Neural cell (in vitro differentiated cells): ENCODE measurements at regions not wholly inside any gene's neighbourhood (a gene's known extent, or its start where the extent isn't known, plus 50 kb on each side); places are given as distances from the start of the nearest gene placed in this dataset.
A peak's percentile ranks its signal among the peaks of the same experiment; 100 is the strongest.

Experiments
- H2AFZ ChIP-seq: fragments of 200-600, 300-800 bp; sonication (generic), shearing (Covaris generic); 2 replicates; pipeline ENCODE4 v1.6.0; 2014; ENCODE audit warnings: low read depth, mild to moderate bottlenecking, antibody characterized with exemption, low read length, moderate library complexity
- H3F3A ChIP-seq: fragments of 200-600 bp; shearing (Covaris generic); 2 replicates; pipeline ENCODE4 v1.6.1; 2016; ENCODE audit warnings: mild to moderate bottlenecking, moderate library complexity, mixed read lengths, antibody characterized with exemption, low read length; ENCODE audit not compliant: insufficient read depth, poor library complexity, severe bottlenecking
- H3K27ac ChIP-seq: fragments of 200-600, 300-800 bp; sonication (generic), shearing (Covaris generic); 2 replicates; pipeline ENCODE4 v1.5.1; 2014; ENCODE audit warnings: mild to moderate bottlenecking, low read length, moderate library complexity
- H3K27me3 ChIP-seq: fragments of 300-800, 200-600 bp; sonication (generic), shearing (Covaris generic); 2 replicates; pipeline ENCODE4 v1.6.0; 2014; ENCODE audit warnings: mild to moderate bottlenecking, low read depth, low read length, moderate library complexity; ENCODE audit not compliant: insufficient read depth
- H3K36me3 ChIP-seq: fragments of 300-800, 200-600 bp; sonication (generic), shearing (Covaris generic); 2 replicates; pipeline ENCODE4 v1.5.1; 2014; ENCODE audit warnings: mild to moderate bottlenecking, antibody characterized with exemption, low read length, moderate library complexity; ENCODE audit not compliant: insufficient read depth
- H3K4me2 ChIP-seq: fragments of 300-800, 200-600 bp; sonication (generic), shearing (Covaris generic); 2 replicates; pipeline ENCODE4 v1.6.0; 2014; ENCODE audit warnings: mild to moderate bottlenecking, low read length
- H3K4me3 ChIP-seq: fragments of 300-800, 200-600 bp; sonication (generic), shearing (Covaris generic); 2 replicates; pipeline ENCODE4 v1.5.1; 2014; ENCODE audit warnings: mild to moderate bottlenecking, low read length, moderate library complexity
- H3K79me2 ChIP-seq: fragments of 200-600 bp; shearing (Covaris generic); replicated peaks from 2 replicates; pipeline ENCODE4 v1.6.0; 2014; ENCODE audit warnings: mild to moderate bottlenecking, low read length, moderate library complexity; ENCODE audit not compliant: insufficient read depth
- H3K9ac ChIP-seq: fragments of 300-800, 200-600 bp; sonication (generic), shearing (Covaris generic); 2 replicates; pipeline ENCODE4 v1.6.1; 2016; ENCODE audit warnings: mild to moderate bottlenecking, low read length, mixed read lengths
- H3K9me2 ChIP-seq: fragments of 200-600 bp; shearing (Covaris generic); 2 replicates; pipeline ENCODE4 v1.6.1; 2016; ENCODE audit warnings: mild to moderate bottlenecking, low read length, mixed read lengths; ENCODE audit not compliant: insufficient read depth
- H3K9me3 ChIP-seq: fragments of 200-600, 300-800 bp; sonication (generic), shearing (Covaris generic); 2 replicates; pipeline ENCODE4 v1.6.1; 2016; ENCODE audit warnings: mild to moderate bottlenecking, mixed run types, low read length, moderate library complexity, mixed read lengths
- H4K20me1 ChIP-seq: fragments of 200-600 bp; shearing (Covaris generic); 2 replicates; pipeline ENCODE4 v1.6.1; 2016; ENCODE audit warnings: mild to moderate bottlenecking, mixed run types; ENCODE audit not compliant: insufficient read depth
- CTCF ChIP-seq: fragments of 450-650 bp; IDR thresholded peaks from 2 replicates; pipeline ENCODE4 v1.5.1; 2014; ENCODE audit warnings: antibody characterized with exemption, mild to moderate bottlenecking, moderate library complexity; ENCODE audit not compliant: poor library complexity, severe bottlenecking
- EP300 ChIP-seq: fragments of 450-650 bp; conservative IDR thresholded peaks from 2 replicates; pipeline ENCODE4 v1.6.1; 2014; ENCODE audit warnings: antibody characterized with exemption, mild to moderate bottlenecking, moderate library complexity; ENCODE audit not compliant: poor library complexity, severe bottlenecking
- EZH2 ChIP-seq: fragments of 200-600, 300-800 bp; shearing (Covaris generic), sonication (generic); IDR thresholded peaks from 2 replicates; pipeline ENCODE4 v1.6.1; 2014; ENCODE audit warnings: antibody characterized with exemption, low read length, borderline replicate concordance, mild to moderate bottlenecking; ENCODE audit not compliant: insufficient read depth, poor library complexity, severe bottlenecking
- MXI1 ChIP-seq: fragments of 450-650 bp; conservative IDR thresholded peaks from 2 replicates; pipeline ENCODE4 v1.6.1; 2014; ENCODE audit warnings: antibody characterized with exemption, mild to moderate bottlenecking; ENCODE audit not compliant: poor library complexity, severe bottlenecking
- POLR2AphosphoS5 ChIP-seq: IDR thresholded peaks from 2 replicates; pipeline ENCODE4 v1.6.1; 2012
- RAD21 ChIP-seq: fragments of 450-650 bp; conservative IDR thresholded peaks from 2 replicates; pipeline ENCODE4 v1.6.1; 2014; ENCODE audit warnings: antibody characterized with exemption, mild to moderate bottlenecking, moderate library complexity
- REST ChIP-seq: IDR thresholded peaks from 2 replicates; pipeline ENCODE4 v1.6.1; 2012; ENCODE audit warnings: borderline replicate concordance
- SMC3 ChIP-seq: fragments of 450-650 bp; conservative IDR thresholded peaks from 2 replicates; pipeline ENCODE4 v1.6.1; 2014; ENCODE audit warnings: antibody characterized with exemption, mild to moderate bottlenecking, moderate library complexity; ENCODE audit not compliant: poor library complexity
- TAF1 ChIP-seq: IDR thresholded peaks from 2 replicates; pipeline ENCODE4 v1.6.1; 2012; ENCODE audit warnings: low read depth

GRCh38 chr12:107400686-107401447 lies 284.7 kb upstream of the PWP1 start:
- H3K9me2 ChIP-seq = no peaks in the 10 kb centered on the region
- H3K4me3 ChIP-seq = no peak overlapping the region
- TF ChIP-seq POLR2AphosphoS5 (no peak), RAD21 (no peak), EP300 (no peak), CTCF (no peak), EZH2 (no peak), REST (no peak), MXI1 (no peak), TAF1 (no peak), SMC3 (no peak)
- H4K20me1 ChIP-seq = no peaks in the 10 kb centered on the region
- no peak overlapping the region for H3K4me2 ChIP-seq
- H3K9ac ChIP-seq = no peak overlapping the region
- no peaks in the 10 kb centered on the region for H3K9me3 ChIP-seq
- no peak overlapping the region for H3K27ac ChIP-seq
- no peaks in the 10 kb centered on the region for H3K27me3 ChIP-seq
- H3F3A ChIP-seq = no peaks in the 10 kb centered on the region
- no peak overlapping the region for H2AFZ ChIP-seq
- H3K36me3 ChIP-seq = no peaks in the 10 kb centered on the region
- no peaks in the 10 kb centered on the region for H3K79me2 ChIP-seq

- Histone ChIP-seq H3K79me2 (no peaks in the 10 kb centered on the region), H3K27me3 (no peaks in the 10 kb centered on the region), H3K27ac (no peak overlapping the region), H4K20me1 (no peaks in the 10 kb centered on the region), H3K9me3 (no peaks in the 10 kb centered on the region), H3F3A (no peaks in the 10 kb centered on the region), H3K9me2 (no peaks in the 10 kb centered on the region), H3K9ac (no peak overlapping the region), H3K4me3 (no peak overlapping the region), H2AFZ (no peak overlapping the region), H3K4me2 (no peak overlapping the region), H3K36me3 (no peaks in the 10 kb centered on the region)
- TF ChIP-seq REST (no peak), SMC3 (peak; percentile 28), POLR2AphosphoS5 (no peak), CTCF (peak; percentile 44), EP300 (no peak), MXI1 (no peak), EZH2 (no peak), TAF1 (no peak), RAD21 (no peak)
Measured at GRCh38 chr12:107402041-107403022, 283.3 kb upstream of the PWP1 start.
